ENCODE measurements at regions not wholly inside any gene's neighbourhood (a gene's known extent, or its start where the extent isn't known, plus 50 kb on each side); places are given as distances from the start of the nearest gene placed in this dataset.

DNA sequence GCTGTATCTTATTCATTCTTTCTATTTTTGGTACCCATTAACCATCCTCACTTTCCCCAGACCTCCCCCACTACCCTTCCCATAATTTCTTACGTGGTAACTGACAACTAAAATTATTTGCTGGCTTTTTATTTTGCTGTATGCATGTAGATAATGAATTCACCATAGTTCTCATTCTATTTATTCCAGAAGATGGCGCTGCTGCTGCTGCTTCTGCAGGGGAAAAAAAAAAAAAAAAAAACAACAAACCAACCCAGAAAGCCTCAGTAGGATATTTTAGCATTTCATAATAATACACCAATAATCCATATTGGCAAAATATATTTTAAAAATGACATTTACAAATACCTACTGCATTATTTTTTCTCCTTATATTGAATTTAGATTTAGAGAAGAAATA is 416.6 kb upstream of the MAGEB18 start:
- H3K27me3 ChIP-seq (ENCODE audit: insufficient read depth, poor library complexity, severe bottlenecking): no peaks in the 10 kb centered on the region
- DNase-seq (ENCODE audit: low read depth in 1 of 2, low spot score in 1 of 2): no peak
- TF ChIP-seq REST (IDR thresholded peaks at IDR 0.05; ENCODE audit: insufficient replicate concordance, low read depth) (no peak), GABPA (IDR thresholded peaks at IDR 0.05; ENCODE audit: low read depth) (no peak), SPI1 (IDR thresholded peaks at IDR 0.05; ENCODE audit: borderline replicate concordance, low read depth) (no peak), POLR2AphosphoS5 (IDR thresholded peaks at IDR 0.05; ENCODE audit: low read depth) (no peak)
- TF ChIP-seq, protein P1, sequence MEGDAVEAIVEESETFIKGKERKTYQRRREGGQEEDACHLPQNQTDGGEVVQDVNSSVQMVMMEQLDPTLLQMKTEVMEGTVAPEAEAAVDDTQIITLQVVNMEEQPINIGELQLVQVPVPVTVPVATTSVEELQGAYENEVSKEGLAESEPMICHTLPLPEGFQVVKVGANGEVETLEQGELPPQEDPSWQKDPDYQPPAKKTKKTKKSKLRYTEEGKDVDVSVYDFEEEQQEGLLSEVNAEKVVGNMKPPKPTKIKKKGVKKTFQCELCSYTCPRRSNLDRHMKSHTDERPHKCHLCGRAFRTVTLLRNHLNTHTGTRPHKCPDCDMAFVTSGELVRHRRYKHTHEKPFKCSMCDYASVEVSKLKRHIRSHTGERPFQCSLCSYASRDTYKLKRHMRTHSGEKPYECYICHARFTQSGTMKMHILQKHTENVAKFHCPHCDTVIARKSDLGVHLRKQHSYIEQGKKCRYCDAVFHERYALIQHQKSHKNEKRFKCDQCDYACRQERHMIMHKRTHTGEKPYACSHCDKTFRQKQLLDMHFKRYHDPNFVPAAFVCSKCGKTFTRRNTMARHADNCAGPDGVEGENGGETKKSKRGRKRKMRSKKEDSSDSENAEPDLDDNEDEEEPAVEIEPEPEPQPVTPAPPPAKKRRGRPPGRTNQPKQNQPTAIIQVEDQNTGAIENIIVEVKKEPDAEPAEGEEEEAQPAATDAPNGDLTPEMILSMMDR (IDR thresholded peaks at IDR 0.05; ENCODE audit: insufficient read depth, low read length): no peak

GRCh38 chrX:25726539-25726938 is 411.6 kb upstream of the MAGEB18 start:
- TF ChIP-seq REST (IDR thresholded peaks at IDR 0.05; ENCODE audit: insufficient replicate concordance, low read depth) (no peak), GABPA (IDR thresholded peaks at IDR 0.05; ENCODE audit: low read depth) (no peak), POLR2AphosphoS5 (IDR thresholded peaks at IDR 0.05; ENCODE audit: low read depth) (no peak), SPI1 (IDR thresholded peaks at IDR 0.05; ENCODE audit: borderline replicate concordance, low read depth) (no peak)
- TF ChIP-seq, protein P1 (IDR thresholded peaks at IDR 0.05; ENCODE audit: insufficient read depth, low read length): no peak
- H3K4me3 ChIP-seq (replicated peaks; ENCODE audit: insufficient read depth, low read length): no peak overlapping the region
- DNase-seq (ENCODE audit: low read depth in 1 of 2, low spot score in 1 of 2): no peak
- no peak overlapping the region for H3K27ac ChIP-seq (replicated peaks)
- no peaks in the 10 kb centered on the region for H3K27me3 ChIP-seq (ENCODE audit: insufficient read depth, poor library complexity, severe bottlenecking)

More for the DNA sequence above, 416.6 kb upstream of the MAGEB18 start:
- no peak overlapping the region for H3K4me3 ChIP-seq (replicated peaks; ENCODE audit: insufficient read depth, low read length)
- H3K27ac ChIP-seq (replicated peaks): no peak overlapping the region

DNA sequence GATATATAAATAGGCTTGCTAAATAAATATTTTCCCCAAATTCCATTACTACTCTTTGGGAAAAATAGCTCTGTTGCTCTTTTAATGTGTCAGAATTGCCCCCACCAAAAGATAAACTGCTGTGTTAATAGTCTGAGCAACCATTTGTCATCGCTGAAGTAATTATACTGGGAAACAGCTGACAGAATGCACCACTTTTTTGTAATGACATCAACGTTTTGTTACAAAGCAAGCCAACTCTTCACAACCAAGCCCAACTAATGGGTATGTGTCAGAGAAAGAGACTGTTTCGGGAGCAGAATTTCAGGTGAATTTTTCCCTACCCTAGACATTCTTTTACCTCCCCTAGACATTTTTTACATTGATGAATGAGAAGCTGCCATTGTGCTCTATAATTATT is 405.0 kb upstream of the MAGEB18 start:
- H3K4me3 ChIP-seq (replicated peaks; ENCODE audit: insufficient read depth, low read length): no peak overlapping the region
- TF ChIP-seq GABPA (IDR thresholded peaks at IDR 0.05; ENCODE audit: low read depth): no peak
- TF ChIP-seq, protein P1 (IDR thresholded peaks at IDR 0.05; ENCODE audit: insufficient read depth, low read length): no peak
- TF ChIP-seq SPI1 (IDR thresholded peaks at IDR 0.05; ENCODE audit: borderline replicate concordance, low read depth): no peak
- TF ChIP-seq POLR2AphosphoS5 (IDR thresholded peaks at IDR 0.05; ENCODE audit: low read depth): no peak
- TF ChIP-seq REST (IDR thresholded peaks at IDR 0.05; ENCODE audit: insufficient replicate concordance, low read depth): no peak
- no peak for DNase-seq (ENCODE audit: low read depth in 1 of 2, low spot score in 1 of 2)
- no peaks in the 10 kb centered on the region for H3K27me3 ChIP-seq (ENCODE audit: insufficient read depth, poor library complexity, severe bottlenecking)
- H3K27ac ChIP-seq (replicated peaks): no peak overlapping the region
